Upper lobe of left lung (tissue), 4 donors: ENCODE measurements at regions not wholly inside any gene's neighbourhood (a gene's known extent, or its start where the extent isn't known, plus 50 kb on each side); places are given as distances from the start of the nearest gene placed in this dataset.

Source experiments
- EP300 ChIP-seq, 4 donors: sonication (generic); formaldehyde crosslinking; IDR thresholded peaks; one replicate each; pipeline ENCODE4 v1.5.1; 2017; ENCODE audit warnings: antibody characterized with exemption in 4 of 4, control low read depth in 2 of 4
- POLR2A ChIP-seq, 4 donors: fragments of 450-650 bp; IDR thresholded peaks; one replicate each; pipeline ENCODE4 v1.5.1; 2016 to 2017; ENCODE audit warnings: antibody characterized with exemption in 4 of 4, mild to moderate bottlenecking in 2 of 4

DNA sequence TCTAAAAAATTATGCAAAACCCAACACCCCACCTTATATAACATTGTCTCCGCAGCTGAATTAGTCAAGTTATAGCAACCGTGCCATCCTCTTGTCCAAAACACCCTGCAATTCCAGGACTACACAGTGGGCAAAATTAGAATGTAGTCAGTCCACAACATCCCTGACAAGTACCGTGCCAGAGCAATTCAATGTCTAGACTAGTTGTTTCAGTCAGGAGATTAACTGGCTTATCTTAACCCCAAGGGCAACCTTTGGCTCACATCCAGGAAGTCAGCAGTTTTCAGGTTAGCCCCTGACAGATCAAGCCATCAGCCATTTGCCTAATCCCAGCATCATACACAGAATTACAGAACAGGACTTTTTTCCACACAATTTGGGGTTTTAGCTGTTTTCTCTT, 240.8 kb upstream of the TMEM161B start:
- TF ChIP-seq EP300 (IDR thresholded peaks at IDR 0.05) = no peak
- TF ChIP-seq POLR2A (IDR thresholded peaks at IDR 0.05) = no peak
